H9 (cell line): ENCODE measurements at regions not wholly inside any gene's neighbourhood (a gene's known extent, or its start where the extent isn't known, plus 50 kb on each side); places are given as distances from the start of the nearest gene placed in this dataset.

ENCODE experiments used
- DNase-seq: peaks from one replicate; pipeline ENCODE4 v3.0.0-alpha.2; 2017
- H2AFZ ChIP-seq: one replicate; pipeline ENCODE4 v1.6.1; 2013; ENCODE audit warnings: mild to moderate bottlenecking, low read length, control low read depth, moderate library complexity
- H2AK5ac ChIP-seq: 2 replicates; pipeline ENCODE4 v1.6.1; 2013; ENCODE audit warnings: low read length, control low read depth, mixed read lengths; ENCODE audit not compliant: insufficient read length
- H2BK120ac ChIP-seq: one replicate; pipeline ENCODE4 v1.6.1; 2013; ENCODE audit warnings: low read depth, mild to moderate bottlenecking, low read length, control low read depth, inconsistent platforms; ENCODE audit not compliant: poor library complexity, severe bottlenecking
- H2BK12ac ChIP-seq: 2 replicates; pipeline ENCODE4 v1.6.1; 2013; ENCODE audit warnings: low read length, control low read depth, mixed read lengths, low read depth; ENCODE audit not compliant: insufficient read length
- H2BK15ac ChIP-seq: 2 replicates; pipeline ENCODE4 v1.6.1; 2013; ENCODE audit warnings: low read depth, low read length, control low read depth
- H2BK20ac ChIP-seq: one replicate; pipeline ENCODE4 v1.6.1; 2013; ENCODE audit warnings: low read depth, mild to moderate bottlenecking, low read length, control low read depth, inconsistent platforms; ENCODE audit not compliant: poor library complexity, severe bottlenecking
- H2BK5ac ChIP-seq: 2 replicates; pipeline ENCODE4 v1.6.1; 2013; ENCODE audit warnings: low read length, control low read depth, mixed read lengths; ENCODE audit not compliant: insufficient read length
- H3K14ac ChIP-seq: 2 replicates; pipeline ENCODE4 v1.6.1; 2013; ENCODE audit warnings: low read length, control low read depth; ENCODE audit not compliant: insufficient read depth
- H3K18ac ChIP-seq: 2 replicates; pipeline ENCODE4 v1.6.1; 2013; ENCODE audit warnings: low read depth, mild to moderate bottlenecking, mixed read lengths, low read length, control low read depth; ENCODE audit not compliant: insufficient read length
- H3K23ac ChIP-seq: 2 replicates; pipeline ENCODE4 v1.6.1; 2013; ENCODE audit warnings: low read length, control low read depth, mixed read lengths, low read depth; ENCODE audit not compliant: insufficient read length
- H3K23me2 ChIP-seq: 2 replicates; pipeline ENCODE4 v1.6.1; 2013; ENCODE audit warnings: low read depth, mild to moderate bottlenecking, mixed read lengths, low read length, control low read depth; ENCODE audit not compliant: insufficient read length, poor library complexity, severe bottlenecking
- H3K27ac ChIP-seq: 2 replicates; pipeline ENCODE4 v1.5.1; 2013; ENCODE audit warnings: low read length, control low read depth, mixed read lengths, low read depth; ENCODE audit not compliant: insufficient read length
- H3K27me3 ChIP-seq: 2 replicates; pipeline ENCODE4 v1.6.1; 2013; ENCODE audit warnings: low read length, control low read depth, inconsistent platforms; ENCODE audit not compliant: insufficient read depth
- H3K4ac ChIP-seq: 2 replicates; pipeline ENCODE4 v1.6.1; 2013; ENCODE audit warnings: low read depth, mild to moderate bottlenecking, control low read depth, inconsistent platforms, low read length, moderate library complexity
- H3K4me1 ChIP-seq: 2 replicates; pipeline ENCODE4 v1.6.1; 2013; ENCODE audit warnings: low read length, control low read depth, inconsistent platforms; ENCODE audit not compliant: insufficient read depth
- H3K4me2 ChIP-seq: 2 replicates; pipeline ENCODE4 v1.6.1; 2013; ENCODE audit warnings: low read length, control low read depth, mixed read lengths; ENCODE audit not compliant: insufficient read length, insufficient read depth
- H3K56ac ChIP-seq: 2 replicates; pipeline ENCODE4 v1.6.1; 2013; ENCODE audit warnings: low read depth, mild to moderate bottlenecking, mixed read lengths, low read length, control low read depth; ENCODE audit not compliant: insufficient read length
- H3K79me1 ChIP-seq: 2 replicates; pipeline ENCODE4 v1.6.1; 2013; ENCODE audit warnings: low read depth, mild to moderate bottlenecking, moderate library complexity, low read length, control low read depth, inconsistent platforms; ENCODE audit not compliant: insufficient read depth, poor library complexity, severe bottlenecking
- H3K79me2 ChIP-seq: 2 replicates; pipeline ENCODE4 v1.6.1; 2013; ENCODE audit warnings: low read length, control low read depth, inconsistent platforms; ENCODE audit not compliant: insufficient read depth
- H3K9ac ChIP-seq: 2 replicates; pipeline ENCODE4 v1.6.1; 2013; ENCODE audit warnings: low read length, control low read depth, mixed read lengths; ENCODE audit not compliant: insufficient read length; ENCODE audit errors: extremely low read depth
- H3K9me3 ChIP-seq: one replicate; pipeline ENCODE4 v1.6.1; 2013; ENCODE audit warnings: low read depth, low read length, inconsistent platforms; ENCODE audit not compliant: control insufficient read depth
- H3T11ph ChIP-seq: one replicate; pipeline ENCODE4 v1.6.1; 2013; ENCODE audit warnings: mild to moderate bottlenecking, low read length, control low read depth, inconsistent platforms
- H4K20me1 ChIP-seq: one replicate; pipeline ENCODE4 v1.6.1; 2013; ENCODE audit not compliant: control insufficient read depth, insufficient read length, insufficient read depth
- H4K5ac ChIP-seq: 2 replicates; pipeline ENCODE4 v1.6.1; 2013; ENCODE audit warnings: low read depth, mild to moderate bottlenecking, mixed read lengths, low read length, control low read depth; ENCODE audit not compliant: insufficient read length
- H4K8ac ChIP-seq: replicated peaks from 2 replicates; pipeline ENCODE4 v1.6.1; 2013; ENCODE audit warnings: low read length, control low read depth, mixed read lengths, low read depth; ENCODE audit not compliant: insufficient read length
- H4K91ac ChIP-seq: 2 replicates; pipeline ENCODE4 v1.6.1; 2013; ENCODE audit warnings: low read depth, mild to moderate bottlenecking, moderate library complexity, mixed read lengths, low read length, control low read depth; ENCODE audit not compliant: insufficient read length
- H3K27ac Mint-ChIP-seq, 3 experiments: 2 replicates in 2 of 3; 3 replicates in 1 of 3; pipeline ENCODE4 v1.8.0; 2020 to 2021; ENCODE audit warnings: mixed read lengths in 3 of 3, mild to moderate bottlenecking in 1 of 3, moderate library complexity in 1 of 3
- H3K27me3 Mint-ChIP-seq: 2 replicates; pipeline ENCODE4 v1.8.0; 2021; ENCODE audit warnings: low read depth, mild to moderate bottlenecking, moderate library complexity, mixed read lengths
- H3K36me3 Mint-ChIP-seq, 3 experiments: 2 replicates in 2 of 3; 3 replicates in 1 of 3; pipeline ENCODE4 v1.8.0; 2020 to 2021; ENCODE audit warnings: low read depth in 3 of 3, mixed read lengths in 3 of 3; ENCODE audit not compliant: insufficient read depth in 1 of 3
- H3K4me1 Mint-ChIP-seq, 2 experiments: 2 replicates each; pipeline ENCODE4 v1.8.0; 2020; ENCODE audit warnings: mixed read lengths in 2 of 2
- H3K4me3 Mint-ChIP-seq, 2 experiments: 2 replicates in 1 of 2; 3 replicates in 1 of 2; pipeline ENCODE4 v1.8.0; 2020 to 2021; ENCODE audit warnings: mild to moderate bottlenecking in 2 of 2, mixed read lengths in 2 of 2, moderate library complexity in 1 of 2
- H3K9me3 Mint-ChIP-seq, 2 experiments: 2 replicates in 1 of 2; 3 replicates in 1 of 2; pipeline ENCODE4 v1.8.0; 2020; ENCODE audit warnings: mild to moderate bottlenecking in 2 of 2, mixed read lengths in 2 of 2, moderate library complexity in 1 of 2
- CTCF ChIP-seq: fragments of 200-600 bp; sonication (generic); conservative IDR thresholded peaks from 3 replicates; pipeline ENCODE4 v1.8.0; 2021; ENCODE audit warnings: antibody characterized with exemption, mild to moderate bottlenecking
- WGBS: extraction: QIAGEN DNeasy Blood & Tissue Kit; methylation state at CpG from one replicate; pipeline ENCODE4 v1.1.7; 2013; ENCODE audit warnings: missing lambda C conversion rate, low lambda C conversion rate, mixed read lengths; ENCODE audit not compliant: insufficient read length; ENCODE audit errors: extremely low coverage; 5-methylcytosine and 5-hydroxymethylcytosine counted together

GRCh38 chr3:61463191-61463590 is 98.2 kb upstream of the PTPRG start:
- no peak overlapping the region for H3K4me2 ChIP-seq
- H3K9me3 Mint-ChIP-seq, result no peaks in the 10 kb centered on the region; a peak in 1 of 5 replicates
- H3K27me3 ChIP-seq, result no peaks in the 10 kb centered on the region
- no peak overlapping the region for H2AK5ac ChIP-seq
- H2BK120ac ChIP-seq, result no peak overlapping the region
- no peak overlapping the region for H3K4me3 Mint-ChIP-seq
- H2BK20ac ChIP-seq, result no peak overlapping the region
- no peaks in the 10 kb centered on the region for H3K9me3 ChIP-seq
- no peak overlapping the region for H3T11ph ChIP-seq
- no peaks in the 10 kb centered on the region for H4K20me1 ChIP-seq
- no peak overlapping the region for H4K5ac ChIP-seq
- H2BK5ac ChIP-seq, result no peak overlapping the region
- H3K23ac ChIP-seq, result no peak overlapping the region
- no CpG with 5 or more reads among the region's 1 CpG for WGBS
- H3K27ac ChIP-seq, result no peak overlapping the region
- DNase-seq, result no peak
- H3K36me3 Mint-ChIP-seq, result no peaks in the 10 kb centered on the region
- H2AFZ ChIP-seq, result no peak overlapping the region
- peaks cover 2% of the 10 kb centered on the region; the same call in 1 of the 2 replicates for H3K27me3 Mint-ChIP-seq
- no peaks in the 10 kb centered on the region for H3K23me2 ChIP-seq
- H3K9ac ChIP-seq, result no peak overlapping the region
- H3K14ac ChIP-seq, result no peak overlapping the region
- no peaks in the 10 kb centered on the region for H3K4me1 ChIP-seq
- H2BK15ac ChIP-seq, result no peak overlapping the region
- no peak overlapping the region for H2BK12ac ChIP-seq
- H3K27ac Mint-ChIP-seq, result no peak overlapping the region
- no peak overlapping the region for H4K91ac ChIP-seq
- no peak overlapping the region for H3K56ac ChIP-seq
- no peak overlapping the region for H4K8ac ChIP-seq
- TF ChIP-seq CTCF, result no peak
- no peak overlapping the region for H3K4ac ChIP-seq
- no peaks in the 10 kb centered on the region for H3K4me1 Mint-ChIP-seq
- no peak overlapping the region for H3K18ac ChIP-seq
- H3K79me1 ChIP-seq, result no peaks in the 10 kb centered on the region
- H3K79me2 ChIP-seq, result no peaks in the 10 kb centered on the region; the same call in 1 of the 2 replicates
